CD4-positive, alpha-beta T cell (primary cell): ENCODE measurements at regions not wholly inside any gene's neighbourhood (a gene's known extent, or its start where the extent isn't known, plus 50 kb on each side); places are given as distances from the start of the nearest gene placed in this dataset.

Experiments used
- ATAC-seq: fragments of 200-7000 bp; cut with Tn5 transposase; one replicate; pipeline ENCODE4 v1.10.0; 2022; ENCODE audit warnings: mild to moderate bottlenecking; ENCODE audit not compliant: poor library complexity
- CTCF ChIA-PET: fragments of 350-600 bp; sonication (Branson Sonifier 250); formaldehyde crosslinking; loops from one replicate; lab custom pipeline; 2021; ENCODE audit warnings: antibody characterized with exemption, inconsistent platforms; lab: Charles Lee
- POLR2A ChIA-PET: fragments of 350-600 bp; sonication (Branson Sonifier 250); formaldehyde crosslinking; loops from one replicate; lab custom pipeline; 2021; ENCODE audit warnings: antibody characterized with exemption, inconsistent platforms; lab: Charles Lee
- DNase-seq, 14 experiments: peaks; one replicate each; pipeline ENCODE4 v3.0.0-alpha.2; 2013 to 2020; ENCODE audit warnings: mixed read lengths in 2 of 14
- H3K27ac ChIP-seq, 2 donors: one replicate each; pipeline versions ENCODE4 v1.5.1 to v1.7.0; 2013; ENCODE audit warnings: low read length in 2 of 2, low read depth in 1 of 2, mild to moderate bottlenecking in 1 of 2
- H3K27me3 ChIP-seq, 2 experiments: 1 replicate in 1 of 2; 2 replicates in 1 of 2; pipeline versions ENCODE4 v1.6.1 to v1.7.0; 2013; ENCODE audit warnings: low read length in 2 of 2, control low read depth in 1 of 2, mild to moderate bottlenecking in 1 of 2, moderate library complexity in 1 of 2; ENCODE audit not compliant: insufficient read depth in 2 of 2, control insufficient read depth in 1 of 2
- H3K36me3 ChIP-seq: one replicate; pipeline ENCODE4 v1.6.1; 2013; ENCODE audit warnings: low read length, control low read depth; ENCODE audit not compliant: insufficient read depth
- H3K4me1 ChIP-seq: one replicate; pipeline ENCODE4 v1.6.1; 2013; ENCODE audit warnings: low read length, control low read depth; ENCODE audit not compliant: insufficient read depth
- H3K4me3 ChIP-seq: one replicate; pipeline ENCODE4 v1.5.1; 2013; ENCODE audit warnings: mild to moderate bottlenecking, low read length, moderate library complexity
- H3K9me3 ChIP-seq, 2 experiments: 1 replicate in 1 of 2; 2 replicates in 1 of 2; pipeline versions ENCODE4 v1.6.1 to v1.7.0; 2013; ENCODE audit warnings: low read length in 2 of 2, mild to moderate bottlenecking in 2 of 2, control low read depth in 1 of 2, moderate library complexity in 1 of 2; ENCODE audit not compliant: control insufficient read depth in 1 of 2, insufficient read depth in 1 of 2
- H3K27ac Mint-ChIP-seq: one replicate; pipeline ENCODE4 v1.8.0; 2020; ENCODE audit warnings: mixed read lengths
- H3K27me3 Mint-ChIP-seq: one replicate; pipeline ENCODE4 v1.8.0; 2021; ENCODE audit warnings: mixed read lengths
- H3K36me3 Mint-ChIP-seq: one replicate; pipeline ENCODE4 v1.8.0; 2021; ENCODE audit warnings: low read depth, mixed read lengths
- H3K4me1 Mint-ChIP-seq: one replicate; pipeline ENCODE4 v1.8.0; 2021; ENCODE audit warnings: low read depth, mixed read lengths
- H3K4me3 Mint-ChIP-seq: one replicate; pipeline ENCODE4 v1.8.0; 2020; ENCODE audit warnings: mild to moderate bottlenecking, mixed read lengths
- H3K9me3 Mint-ChIP-seq: one replicate; pipeline ENCODE4 v1.8.0; 2020; ENCODE audit warnings: mixed read lengths
- intact Hi-C, 2 experiments: fragments of 100-400 bp; cut with DNase I in 1 of 2; cut with micrococcal nuclease in 1 of 2; formaldehyde crosslinking; loops; one replicate each; pipeline versions ENCODE4 v1.15.1 to v1.9.0; 2023 to 2025; cut with DNase I, micrococcal nuclease
- TF ChIP-seq, protein P1 (sequence below): fragments of 200-600 bp; IDR thresholded peaks from one replicate; pipeline ENCODE4 v1.8.0; 2022; ENCODE audit warnings: antibody characterized with exemption, mild to moderate bottlenecking

DNA sequence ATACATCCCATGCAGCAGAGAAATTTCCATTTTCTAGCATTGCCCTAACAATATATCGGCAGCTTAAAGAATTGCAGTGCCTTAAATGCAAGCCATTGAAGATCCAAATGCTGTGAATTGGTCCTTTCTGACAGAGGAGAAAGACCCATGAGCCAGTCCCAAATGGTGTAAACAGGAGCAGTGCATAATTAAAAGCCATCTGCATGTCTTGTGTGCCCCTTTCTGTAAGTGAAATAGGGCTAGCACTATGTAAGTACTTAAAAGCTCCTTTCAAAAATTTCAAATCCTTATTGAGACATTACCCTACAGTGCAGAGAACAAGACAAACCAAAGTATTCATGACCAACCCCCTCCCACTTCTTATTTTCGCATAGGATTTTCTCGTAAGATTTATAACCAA, 108.7 kb upstream of the LCORL start:
- Histone ChIP-seq H3K4me1 (no peaks in the 10 kb centered on the region), H3K36me3 (no peaks in the 10 kb centered on the region), H3K27ac (no peak overlapping the region), H3K9me3 (no peaks in the 10 kb centered on the region), H3K27me3 (peaks cover 5 to 16% of the 10 kb centered on the region in 2 experiments), H3K4me3 (no peak overlapping the region)
- H3K27me3 Mint-ChIP-seq, result peaks cover 31% of the 10 kb centered on the region
- peaks cover 2% of the 10 kb centered on the region for H3K9me3 Mint-ChIP-seq
- POLR2A ChIA-PET, result no interaction called here
- CTCF ChIA-PET, result no interaction called here
- no peaks in the 10 kb centered on the region for H3K36me3 Mint-ChIP-seq
- no peak for ATAC-seq
- no peak for DNase-seq
- TF ChIP-seq, protein P1, sequence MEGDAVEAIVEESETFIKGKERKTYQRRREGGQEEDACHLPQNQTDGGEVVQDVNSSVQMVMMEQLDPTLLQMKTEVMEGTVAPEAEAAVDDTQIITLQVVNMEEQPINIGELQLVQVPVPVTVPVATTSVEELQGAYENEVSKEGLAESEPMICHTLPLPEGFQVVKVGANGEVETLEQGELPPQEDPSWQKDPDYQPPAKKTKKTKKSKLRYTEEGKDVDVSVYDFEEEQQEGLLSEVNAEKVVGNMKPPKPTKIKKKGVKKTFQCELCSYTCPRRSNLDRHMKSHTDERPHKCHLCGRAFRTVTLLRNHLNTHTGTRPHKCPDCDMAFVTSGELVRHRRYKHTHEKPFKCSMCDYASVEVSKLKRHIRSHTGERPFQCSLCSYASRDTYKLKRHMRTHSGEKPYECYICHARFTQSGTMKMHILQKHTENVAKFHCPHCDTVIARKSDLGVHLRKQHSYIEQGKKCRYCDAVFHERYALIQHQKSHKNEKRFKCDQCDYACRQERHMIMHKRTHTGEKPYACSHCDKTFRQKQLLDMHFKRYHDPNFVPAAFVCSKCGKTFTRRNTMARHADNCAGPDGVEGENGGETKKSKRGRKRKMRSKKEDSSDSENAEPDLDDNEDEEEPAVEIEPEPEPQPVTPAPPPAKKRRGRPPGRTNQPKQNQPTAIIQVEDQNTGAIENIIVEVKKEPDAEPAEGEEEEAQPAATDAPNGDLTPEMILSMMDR, result no peak
- intact Hi-C loops, result no loop called here
- no peak overlapping the region for H3K27ac Mint-ChIP-seq
- no peaks in the 10 kb centered on the region for H3K4me1 Mint-ChIP-seq
- H3K4me3 Mint-ChIP-seq, result no peak overlapping the region

DNA sequence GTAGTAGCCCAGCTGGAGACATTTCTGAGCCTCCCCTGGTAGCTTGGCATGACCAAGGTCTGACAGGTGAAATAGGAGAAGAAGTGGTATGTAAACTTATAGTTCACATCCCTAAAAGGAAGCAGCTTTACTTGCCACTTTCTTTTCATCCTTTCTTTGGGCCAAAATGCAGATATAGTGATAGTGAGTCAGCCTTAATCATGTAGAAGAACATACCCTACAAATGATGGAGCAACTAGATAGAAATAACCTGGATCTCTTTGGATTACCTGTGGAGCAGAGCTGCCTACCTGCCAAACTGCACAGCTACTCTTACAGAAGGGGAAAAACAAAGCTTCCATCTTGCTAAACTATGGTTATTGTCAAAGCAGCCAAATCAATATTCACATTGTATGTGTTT, 106.7 kb upstream of the LCORL start:
- POLR2A ChIA-PET, result no interaction called here
- intact Hi-C loops, result no loop called here
- Histone ChIP-seq H3K27me3 (peaks cover 5 to 16% of the 10 kb centered on the region in 2 experiments), H3K36me3 (no peaks in the 10 kb centered on the region), H3K4me3 (no peak overlapping the region), H3K27ac (no peak overlapping the region), H3K9me3 (no peaks in the 10 kb centered on the region), H3K4me1 (no peaks in the 10 kb centered on the region)
- no peaks in the 10 kb centered on the region for H3K4me1 Mint-ChIP-seq
- H3K36me3 Mint-ChIP-seq, result no peaks in the 10 kb centered on the region
- no peak overlapping the region for H3K27ac Mint-ChIP-seq
- H3K9me3 Mint-ChIP-seq, result no peaks in the 10 kb centered on the region
- CTCF ChIA-PET, result interaction anchor here (0.8 kb wide), 1 partner anchor 11 kb away, joined by 3 read pairs; no protein-coding TSS in a partner anchor
- TF ChIP-seq, protein P1, result no peak
- DNase-seq, result no peak
- H3K4me3 Mint-ChIP-seq, result no peak overlapping the region
- peaks cover 20% of the 10 kb centered on the region for H3K27me3 Mint-ChIP-seq
- no peak for ATAC-seq

DNA sequence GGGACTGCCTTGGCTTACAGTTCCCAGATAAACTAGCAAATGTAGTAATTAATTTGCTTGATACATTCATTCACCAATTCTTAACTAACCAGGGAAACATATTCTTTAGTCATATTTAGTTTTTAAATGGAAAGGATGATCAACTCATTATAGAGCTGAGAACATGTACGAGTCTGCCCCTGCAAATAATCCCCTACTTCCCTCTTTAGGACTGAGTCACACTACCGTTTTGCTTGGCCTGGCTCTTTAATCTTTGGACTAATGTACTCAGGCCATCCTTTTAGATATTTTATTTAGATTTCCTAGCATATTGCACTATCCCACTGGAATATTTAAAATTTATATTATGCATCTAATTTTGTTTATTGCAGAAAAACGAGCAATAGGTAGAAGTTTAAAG, 105.5 kb upstream of the LCORL start:
- no peak overlapping the region for H3K4me3 Mint-ChIP-seq
- Histone ChIP-seq H3K36me3 (no peaks in the 10 kb centered on the region), H3K4me3 (no peak overlapping the region), H3K27ac (no peak overlapping the region), H3K4me1 (no peaks in the 10 kb centered on the region), H3K9me3 (no peaks in the 10 kb centered on the region), H3K27me3 (peaks cover 4 to 11% of the 10 kb centered on the region in 2 experiments)
- no peaks in the 10 kb centered on the region for H3K36me3 Mint-ChIP-seq
- H3K4me1 Mint-ChIP-seq, result no peaks in the 10 kb centered on the region
- ChIA-PET POLR2A (no interaction called here), CTCF (no interaction called here)
- no peak for ATAC-seq
- TF ChIP-seq, protein P1, result no peak
- H3K27ac Mint-ChIP-seq, result no peak overlapping the region
- no peaks in the 10 kb centered on the region for H3K9me3 Mint-ChIP-seq
- intact Hi-C loops, result no loop called here
- H3K27me3 Mint-ChIP-seq, result peaks cover 18% of the 10 kb centered on the region
- DNase-seq, result no peak
